ENCODE measurements at regions not wholly inside any gene's neighbourhood (a gene's known extent, or its start where the extent isn't known, plus 50 kb on each side); places are given as distances from the start of the nearest gene placed in this dataset.

DNA sequence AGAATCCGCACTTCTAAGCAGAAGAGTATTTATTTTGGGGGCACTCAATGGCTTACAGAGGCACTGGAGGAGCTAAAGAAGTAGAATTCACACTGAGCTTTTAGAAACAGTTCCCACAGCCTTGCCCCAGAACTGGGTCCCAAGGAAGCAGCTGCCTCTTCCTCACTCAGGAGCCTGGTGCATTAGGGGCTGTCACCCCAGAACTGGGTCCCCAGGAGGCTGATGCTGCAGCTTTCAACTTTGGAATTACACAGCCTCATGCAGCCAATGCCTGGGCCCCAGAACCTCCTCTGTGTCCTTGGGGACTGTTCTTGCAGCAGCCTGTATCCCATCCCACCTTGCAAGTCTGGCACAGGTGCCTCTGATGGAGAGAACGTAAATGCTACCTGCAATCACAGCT lies 96.4 kb downstream of the DACT2 start:
- DNase-seq (ENCODE audit: low spot score, unreplicated experiment) = no peak
- Mint-ChIP-seq H3K27ac (no peak overlapping the region), H3K36me3 (ENCODE audit: insufficient read depth) (no peaks in the 10 kb centered on the region), H3K4me1 (ENCODE audit: low read depth) (peaks cover 4% of the 10 kb centered on the region), H3K9me3 (ENCODE audit: low read depth) (no peaks in the 10 kb centered on the region), H3K27me3 (peaks cover 15% of the 10 kb centered on the region), H3K4me3 (ENCODE audit: low read depth) (no peak overlapping the region)
- TF ChIP-seq, protein P1, sequence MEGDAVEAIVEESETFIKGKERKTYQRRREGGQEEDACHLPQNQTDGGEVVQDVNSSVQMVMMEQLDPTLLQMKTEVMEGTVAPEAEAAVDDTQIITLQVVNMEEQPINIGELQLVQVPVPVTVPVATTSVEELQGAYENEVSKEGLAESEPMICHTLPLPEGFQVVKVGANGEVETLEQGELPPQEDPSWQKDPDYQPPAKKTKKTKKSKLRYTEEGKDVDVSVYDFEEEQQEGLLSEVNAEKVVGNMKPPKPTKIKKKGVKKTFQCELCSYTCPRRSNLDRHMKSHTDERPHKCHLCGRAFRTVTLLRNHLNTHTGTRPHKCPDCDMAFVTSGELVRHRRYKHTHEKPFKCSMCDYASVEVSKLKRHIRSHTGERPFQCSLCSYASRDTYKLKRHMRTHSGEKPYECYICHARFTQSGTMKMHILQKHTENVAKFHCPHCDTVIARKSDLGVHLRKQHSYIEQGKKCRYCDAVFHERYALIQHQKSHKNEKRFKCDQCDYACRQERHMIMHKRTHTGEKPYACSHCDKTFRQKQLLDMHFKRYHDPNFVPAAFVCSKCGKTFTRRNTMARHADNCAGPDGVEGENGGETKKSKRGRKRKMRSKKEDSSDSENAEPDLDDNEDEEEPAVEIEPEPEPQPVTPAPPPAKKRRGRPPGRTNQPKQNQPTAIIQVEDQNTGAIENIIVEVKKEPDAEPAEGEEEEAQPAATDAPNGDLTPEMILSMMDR (IDR thresholded peaks at IDR 0.05; ENCODE audit: unreplicated experiment) = no peak

DNA sequence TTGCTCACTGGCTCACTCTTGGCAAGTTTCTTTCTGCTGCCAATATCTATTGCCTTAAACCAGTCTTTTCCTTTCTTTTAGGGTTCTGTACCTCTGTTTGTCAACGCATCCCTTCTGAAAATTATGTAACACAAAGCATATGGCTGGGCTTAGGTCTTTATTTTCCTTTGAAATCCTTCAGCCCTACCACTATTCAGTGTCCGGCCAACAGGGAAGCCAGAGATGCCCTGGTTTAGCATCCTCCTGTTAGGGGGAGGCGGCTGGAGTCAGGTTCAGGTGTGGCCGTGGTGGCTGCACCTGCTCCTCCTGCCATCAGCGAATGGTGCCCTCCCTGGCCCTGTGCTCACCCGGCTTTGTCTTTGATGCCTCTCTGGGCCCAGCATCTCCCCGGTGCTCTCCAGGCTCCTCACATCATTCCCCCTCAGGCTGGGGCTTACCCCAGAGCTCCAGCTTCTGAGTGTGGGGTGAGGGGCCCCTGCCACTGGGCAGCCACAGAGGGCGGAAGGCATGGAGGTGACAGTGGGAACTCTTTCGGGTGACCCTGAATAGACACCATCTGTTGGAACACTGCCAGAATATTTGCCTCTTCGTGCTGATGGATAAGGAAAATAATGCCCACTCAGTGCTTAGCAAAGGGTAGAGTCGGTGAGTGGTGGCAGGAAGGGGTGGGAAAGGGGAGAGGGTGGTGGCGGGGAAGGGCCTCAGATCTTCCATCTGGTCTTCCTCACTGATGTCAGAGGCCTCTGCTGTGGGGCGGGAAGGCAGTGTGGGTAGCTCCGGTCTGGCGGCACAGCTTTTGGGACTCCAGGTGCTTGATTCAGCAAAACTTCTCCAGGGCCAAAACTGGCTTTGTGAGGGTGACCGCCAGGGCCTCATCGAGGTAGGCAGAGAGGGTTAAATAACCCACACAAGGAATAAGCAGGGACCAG lies 97.2 kb downstream of the DACT2 start:
- Mint-ChIP-seq H3K27ac (no peak overlapping the region), H3K36me3 (ENCODE audit: insufficient read depth) (no peaks in the 10 kb centered on the region), H3K9me3 (ENCODE audit: low read depth) (no peaks in the 10 kb centered on the region), H3K27me3 (peaks cover 20% of the 10 kb centered on the region), H3K4me3 (ENCODE audit: low read depth) (no peak overlapping the region), H3K4me1 (ENCODE audit: low read depth) (peaks cover 4% of the 10 kb centered on the region)
- DNase-seq (ENCODE audit: low spot score, unreplicated experiment) = no peak
- TF ChIP-seq, protein P1 (IDR thresholded peaks at IDR 0.05; ENCODE audit: unreplicated experiment) = no peak

DNA sequence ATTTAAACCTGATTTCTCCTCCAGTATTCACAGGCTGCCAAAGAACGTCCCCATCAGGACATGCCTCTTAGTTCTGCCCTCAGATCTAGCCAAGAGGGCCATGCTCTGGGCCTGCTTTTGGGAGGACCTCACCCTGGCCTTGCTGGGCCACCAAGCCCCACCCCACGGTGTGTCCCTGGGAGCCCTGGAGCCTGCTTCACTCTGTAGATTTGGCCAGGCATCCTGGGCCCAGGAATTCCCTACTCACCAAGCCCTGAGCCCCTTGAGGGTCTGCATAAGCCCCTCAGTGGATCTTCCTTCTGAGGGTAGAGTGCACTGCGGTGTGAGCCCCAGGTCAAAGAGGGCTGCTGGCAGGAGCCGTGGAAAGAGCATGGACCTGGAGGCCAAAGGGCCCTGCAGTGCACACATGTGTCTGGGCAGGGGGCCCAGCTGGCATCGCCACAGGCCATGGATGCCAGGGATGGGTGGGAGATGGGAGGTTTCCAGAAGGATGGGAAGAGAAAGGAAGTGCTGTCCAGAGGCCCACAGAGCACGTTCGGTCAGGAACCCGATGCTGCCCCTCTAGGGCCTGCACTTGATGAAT lies 98.0 kb downstream of the DACT2 start:
- peaks cover 1% of the 10 kb centered on the region for H3K4me1 Mint-ChIP-seq (ENCODE audit: low read depth)
- no peaks in the 10 kb centered on the region for H3K36me3 Mint-ChIP-seq (ENCODE audit: insufficient read depth)
- no peak overlapping the region for H3K27ac Mint-ChIP-seq
- TF ChIP-seq, protein P1 (IDR thresholded peaks at IDR 0.05; ENCODE audit: unreplicated experiment) = no peak
- no peak for DNase-seq (ENCODE audit: low spot score, unreplicated experiment)
- H3K27me3 Mint-ChIP-seq = peaks cover 23% of the 10 kb centered on the region
- no peaks in the 10 kb centered on the region for H3K9me3 Mint-ChIP-seq (ENCODE audit: low read depth)
- no peak overlapping the region for H3K4me3 Mint-ChIP-seq (ENCODE audit: low read depth)

DNA sequence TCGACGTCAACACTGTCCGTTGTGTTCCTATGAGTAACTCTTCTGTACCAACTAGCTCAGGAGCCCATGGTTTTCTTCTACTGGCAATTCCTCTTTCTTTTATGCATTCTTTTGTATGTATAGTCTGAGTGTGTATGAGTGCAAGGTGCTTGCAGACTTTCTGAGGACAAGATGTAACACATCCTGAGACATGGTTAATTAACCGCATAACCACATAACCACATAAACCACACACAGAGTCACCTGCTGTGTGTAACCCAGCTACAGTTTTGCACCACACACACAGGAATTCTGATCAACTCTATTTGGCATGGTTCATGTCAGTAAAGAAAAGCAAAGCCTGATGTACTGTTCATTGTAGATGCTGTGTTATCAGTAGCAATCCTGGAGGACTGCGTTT lies 98.6 kb downstream of the DACT2 start:
- no peaks in the 10 kb centered on the region for H3K36me3 Mint-ChIP-seq (ENCODE audit: insufficient read depth)
- H3K27ac Mint-ChIP-seq = no peak overlapping the region
- H3K9me3 Mint-ChIP-seq (ENCODE audit: low read depth) = no peaks in the 10 kb centered on the region
- peaks cover 26% of the 10 kb centered on the region for H3K27me3 Mint-ChIP-seq
- no peak for DNase-seq (ENCODE audit: low spot score, unreplicated experiment)
- TF ChIP-seq, protein P1 (IDR thresholded peaks at IDR 0.05; ENCODE audit: unreplicated experiment) = no peak
- H3K4me1 Mint-ChIP-seq (ENCODE audit: low read depth) = peaks cover 5% of the 10 kb centered on the region
- no peak overlapping the region for H3K4me3 Mint-ChIP-seq (ENCODE audit: low read depth)

DNA sequence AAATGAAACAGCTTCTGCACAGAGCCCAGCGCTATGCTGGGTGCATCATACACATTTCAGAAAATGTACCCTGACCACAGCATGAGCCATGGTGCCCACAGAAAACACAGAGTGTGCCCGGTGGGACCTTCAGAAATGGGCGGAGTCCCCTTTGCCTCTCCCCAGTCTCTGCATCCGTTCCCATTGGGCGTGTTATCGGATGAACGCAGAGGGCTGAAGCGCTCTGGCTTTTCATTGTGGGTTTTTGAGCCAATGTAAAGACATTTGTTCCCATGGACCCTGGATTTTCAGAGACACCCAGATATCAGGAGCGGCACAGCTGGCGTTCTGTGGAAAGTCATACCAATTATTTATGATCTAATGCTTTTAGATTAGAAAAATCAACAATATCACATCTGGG lies 99.8 kb downstream of the DACT2 start:
- no peak overlapping the region for H3K4me3 Mint-ChIP-seq (ENCODE audit: low read depth)
- no peak for DNase-seq (ENCODE audit: low spot score, unreplicated experiment)
- peaks cover 7% of the 10 kb centered on the region for H3K4me1 Mint-ChIP-seq (ENCODE audit: low read depth)
- H3K9me3 Mint-ChIP-seq (ENCODE audit: low read depth) = no peaks in the 10 kb centered on the region
- TF ChIP-seq, protein P1 (IDR thresholded peaks at IDR 0.05; ENCODE audit: unreplicated experiment) = no peak
- H3K27ac Mint-ChIP-seq = no peak overlapping the region
- H3K36me3 Mint-ChIP-seq (ENCODE audit: insufficient read depth) = no peaks in the 10 kb centered on the region
- peaks cover 32% of the 10 kb centered on the region for H3K27me3 Mint-ChIP-seq
